Type B pancreatic cell (in vitro differentiated cells): ENCODE measurements at regions not wholly inside any gene's neighbourhood (a gene's known extent, or its start where the extent isn't known, plus 50 kb on each side); places are given as distances from the start of the nearest gene placed in this dataset.

Source experiments
- DNase-seq: peaks from one replicate; pipeline ENCODE4 v3.0.0; 2021; ENCODE audit warnings: mixed read lengths; ENCODE audit not compliant: unreplicated experiment; ENCODE audit errors: extremely low spot score
- H3K27ac Mint-ChIP-seq: 2 replicates; pipeline ENCODE4 v1.8.0; 2021; ENCODE audit warnings: mild to moderate bottlenecking, mixed read lengths
- H3K27me3 Mint-ChIP-seq: 2 replicates; pipeline ENCODE4 v1.8.0; 2021; ENCODE audit warnings: mixed read lengths
- H3K36me3 Mint-ChIP-seq: 2 replicates; pipeline ENCODE4 v1.8.0; 2021; ENCODE audit warnings: mixed read lengths
- H3K4me1 Mint-ChIP-seq: one replicate; pipeline ENCODE4 v1.8.0; 2021; ENCODE audit warnings: mixed read lengths; ENCODE audit not compliant: unreplicated experiment
- H3K4me3 Mint-ChIP-seq: 2 replicates; pipeline ENCODE4 v1.8.0; 2021; ENCODE audit warnings: mild to moderate bottlenecking, mixed read lengths
- H3K9me3 Mint-ChIP-seq: 2 replicates; pipeline ENCODE4 v1.8.0; 2021; ENCODE audit warnings: mixed read lengths
- CTCF ChIP-seq: fragments of 200-600 bp; sonication (generic); conservative IDR thresholded peaks from 2 replicates; pipeline ENCODE4 v1.5.0; 2021; ENCODE audit warnings: antibody characterized with exemption, mild to moderate bottlenecking

DNA sequence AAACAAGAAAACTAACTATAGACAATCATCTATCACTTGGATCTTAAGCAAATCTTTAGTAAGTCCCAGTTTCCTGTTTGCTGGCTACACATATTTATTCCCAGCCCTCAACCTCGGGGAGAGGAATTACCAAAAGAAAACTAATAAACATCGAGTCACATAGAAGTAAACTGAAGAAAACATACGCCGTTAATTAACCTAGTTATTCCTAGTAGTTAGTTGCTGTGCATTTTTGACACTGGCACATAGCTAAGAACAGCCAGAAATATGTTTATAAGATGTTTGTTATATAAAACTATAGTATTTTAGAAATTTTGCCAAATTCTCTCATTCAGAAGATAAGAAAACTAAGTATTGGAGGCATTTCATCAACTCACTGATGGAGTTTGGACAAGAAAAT lies 407.2 kb upstream of the ARHGEF26 start:
- no peak for TF ChIP-seq CTCF
- Mint-ChIP-seq H3K4me3 (no peak overlapping the region), H3K4me1 (no peaks in the 10 kb centered on the region)

DNA sequence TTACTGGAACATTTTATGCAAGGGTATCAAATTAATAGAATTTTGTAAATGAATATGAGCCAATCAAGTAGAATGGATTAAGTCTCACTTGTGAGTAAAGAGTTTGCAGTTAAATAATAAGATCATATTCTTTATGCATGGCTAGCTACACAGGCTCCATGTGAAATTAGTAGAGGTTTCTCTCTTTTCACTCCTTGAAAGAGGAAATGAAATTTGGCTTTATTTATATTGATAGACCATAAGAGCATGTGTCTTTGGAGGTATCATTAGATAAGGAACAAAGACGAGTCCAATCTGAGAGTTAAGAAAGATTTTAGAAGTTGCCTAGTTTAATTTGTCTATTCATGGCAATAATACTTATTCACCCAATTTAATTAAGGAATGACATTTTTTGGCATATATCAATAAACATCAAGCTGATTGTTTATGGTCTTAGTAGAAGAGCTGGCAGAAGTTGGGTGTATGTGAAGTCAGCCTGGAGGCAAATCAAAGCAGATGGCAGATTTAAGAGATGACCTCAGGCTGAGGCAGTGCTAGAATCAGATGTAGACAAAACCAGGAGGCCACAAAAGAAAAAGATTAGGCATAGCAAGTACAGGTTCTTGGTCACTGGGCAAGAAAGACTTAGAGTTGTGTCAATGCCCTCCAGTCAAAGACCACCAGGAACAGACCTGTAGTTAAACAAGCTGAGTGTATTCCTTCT lies 406.5 kb upstream of the ARHGEF26 start:
- H3K4me3 Mint-ChIP-seq, result no peak overlapping the region
- H3K27me3 Mint-ChIP-seq, result no peaks in the 10 kb centered on the region
- no peaks in the 10 kb centered on the region for H3K36me3 Mint-ChIP-seq
- DNase-seq, result no peak
- TF ChIP-seq CTCF, result no peak
- no peak overlapping the region for H3K27ac Mint-ChIP-seq
- no peaks in the 10 kb centered on the region for H3K9me3 Mint-ChIP-seq
- no peaks in the 10 kb centered on the region for H3K4me1 Mint-ChIP-seq

More for the DNA sequence above, 407.2 kb upstream of the ARHGEF26 start:
- Mint-ChIP-seq H3K27ac (no peak overlapping the region), H3K36me3 (no peaks in the 10 kb centered on the region), H3K9me3 (no peaks in the 10 kb centered on the region), H3K27me3 (no peaks in the 10 kb centered on the region)
- DNase-seq, result no peak

GRCh38 chr3:153722157-153722556 lies 399.0 kb upstream of the ARHGEF26 start:
- Mint-ChIP-seq H3K9me3 (no peaks in the 10 kb centered on the region), H3K4me1 (no peaks in the 10 kb centered on the region), H3K27me3 (no peaks in the 10 kb centered on the region), H3K36me3 (no peaks in the 10 kb centered on the region), H3K27ac (no peak overlapping the region), H3K4me3 (no peak overlapping the region)
- DNase-seq, result no peak
- no peak for TF ChIP-seq CTCF

GRCh38 chr3:153731071-153731470 lies 390.1 kb upstream of the ARHGEF26 start:
- H3K36me3 Mint-ChIP-seq, result no peaks in the 10 kb centered on the region

GRCh38 chr3:153734777-153735551 lies 386.2 kb upstream of the ARHGEF26 start:
- no peak for DNase-seq
- Mint-ChIP-seq H3K4me1 (no peaks in the 10 kb centered on the region), H3K9me3 (peaks cover 10% of the 10 kb centered on the region), H3K27ac (peak overlapping the region; percentile 36), H3K36me3 (no peaks in the 10 kb centered on the region), H3K4me3 (no peak overlapping the region), H3K27me3 (no peaks in the 10 kb centered on the region)
- no peak for TF ChIP-seq CTCF

More at GRCh38 chr3:153731071-153731470, 390.1 kb upstream of the ARHGEF26 start:
- TF ChIP-seq CTCF, result no peak
- Mint-ChIP-seq H3K9me3 (peaks cover 10% of the 10 kb centered on the region), H3K27me3 (no peaks in the 10 kb centered on the region), H3K27ac (no peak overlapping the region), H3K4me1 (no peaks in the 10 kb centered on the region), H3K4me3 (no peak overlapping the region)
- DNase-seq, result no peak
